ENCODE measurements at regions not wholly inside any gene's neighbourhood (a gene's known extent, or its start where the extent isn't known, plus 50 kb on each side); places are given as distances from the start of the nearest gene placed in this dataset.

DNA sequence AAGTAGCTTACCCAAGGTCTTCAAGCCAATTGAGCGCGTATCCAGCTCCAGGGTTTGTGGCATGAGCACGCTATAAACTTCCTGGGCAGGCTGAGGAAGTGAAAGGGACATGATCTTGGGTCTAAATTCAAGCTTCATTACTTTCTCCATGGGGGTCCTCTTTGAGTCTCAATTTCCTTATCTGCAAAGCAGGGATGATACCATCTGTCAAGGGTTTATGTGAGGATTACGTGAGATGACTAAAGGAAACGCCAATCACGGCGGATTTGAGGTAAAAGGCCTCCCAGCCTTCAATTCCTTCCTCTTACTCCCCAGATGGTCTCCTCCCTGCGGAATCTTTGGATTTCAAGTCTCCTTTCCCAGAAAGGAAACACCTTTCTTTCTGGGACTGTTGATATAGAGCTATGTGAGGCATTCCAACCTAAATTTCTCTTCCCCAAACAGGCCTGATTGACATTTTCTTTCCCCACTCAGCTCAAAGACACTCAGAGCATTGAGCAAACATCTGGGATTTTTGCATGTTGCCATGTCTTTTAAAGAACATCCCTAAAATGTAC, 474.4 kb downstream of the INSC start:
- DNase-seq = no peak

DNA sequence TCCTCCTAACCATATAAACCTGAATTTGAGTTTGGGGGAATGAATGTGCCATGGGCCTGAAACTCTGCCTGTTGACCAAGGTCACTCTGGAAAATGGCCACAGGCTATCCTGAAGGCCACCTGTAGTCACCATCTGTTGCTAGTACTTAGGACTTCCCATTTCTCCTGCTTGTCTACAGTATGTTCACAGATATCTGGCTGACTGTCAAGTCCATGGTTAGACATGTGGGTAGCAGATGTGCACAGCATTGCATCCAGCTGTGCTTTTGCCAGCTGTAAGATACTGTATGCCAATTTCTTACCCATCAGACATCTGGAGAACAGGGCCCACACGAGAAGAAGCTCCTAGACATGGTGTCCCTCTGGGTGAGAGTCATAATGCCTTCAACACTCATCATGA, 475.4 kb downstream of the INSC start:
- DNase-seq = no peak

DNA sequence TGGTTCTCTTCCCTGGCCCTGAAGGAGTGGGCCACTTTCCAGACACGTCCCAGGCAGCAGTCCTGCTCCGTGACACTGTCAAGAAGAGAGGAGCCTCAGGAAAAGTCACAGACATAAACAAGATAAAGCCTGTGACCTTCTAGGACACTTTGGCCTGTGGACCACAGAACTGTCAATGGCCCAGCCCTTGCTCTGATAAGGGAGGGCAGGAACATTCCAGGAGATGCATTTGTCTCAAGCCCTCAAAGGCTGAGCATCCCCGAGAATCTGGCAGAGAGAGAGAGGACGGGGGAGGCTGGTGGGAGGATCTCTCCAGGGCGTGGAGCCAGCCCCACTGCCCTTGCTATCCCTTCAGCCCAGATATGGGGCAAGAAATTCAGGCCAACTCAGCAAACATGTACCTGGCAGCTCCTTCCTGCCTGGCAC, 476.4 kb downstream of the INSC start:
- no peak for DNase-seq

DNA sequence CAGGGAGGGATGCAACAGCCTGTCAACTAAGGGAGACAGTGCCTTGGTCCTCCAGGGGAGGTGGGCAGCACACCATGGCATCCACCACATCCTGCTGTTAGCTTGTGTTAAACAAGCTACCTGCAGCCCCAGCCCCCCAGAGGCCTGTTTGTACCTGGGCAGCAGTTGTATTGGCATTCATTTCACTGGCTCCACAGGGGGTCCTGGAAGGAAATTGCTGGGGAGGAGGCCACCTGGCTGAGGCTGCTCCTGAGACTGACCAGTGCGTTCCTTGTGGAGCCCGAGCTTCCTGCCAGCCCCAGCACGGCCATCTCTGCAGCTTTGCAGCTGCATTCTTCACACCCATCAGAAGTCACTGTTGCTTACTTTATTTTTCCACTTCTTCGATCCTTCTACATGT, 479.9 kb downstream of the INSC start:
- no peak for DNase-seq

DNA sequence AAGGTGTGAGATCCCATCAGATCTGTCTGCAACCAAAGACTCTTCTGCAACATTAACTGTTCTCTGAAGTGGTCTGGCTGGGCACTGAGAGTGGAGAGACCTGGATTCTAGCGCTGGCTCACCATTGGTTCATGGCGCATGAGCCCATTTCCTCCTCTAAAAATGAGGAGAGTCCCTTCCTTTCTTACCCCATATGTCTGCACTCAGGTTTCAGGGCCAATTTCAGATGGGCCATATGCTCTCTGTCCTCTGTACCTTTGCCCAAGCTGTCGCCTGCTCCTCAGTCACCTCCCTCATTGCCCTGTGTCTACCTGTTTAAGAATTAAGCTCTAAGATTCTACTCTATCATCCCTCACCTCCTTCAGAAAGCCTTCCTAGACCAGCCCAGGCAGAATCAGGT, 484.7 kb downstream of the INSC start:
- no peak for DNase-seq

DNA sequence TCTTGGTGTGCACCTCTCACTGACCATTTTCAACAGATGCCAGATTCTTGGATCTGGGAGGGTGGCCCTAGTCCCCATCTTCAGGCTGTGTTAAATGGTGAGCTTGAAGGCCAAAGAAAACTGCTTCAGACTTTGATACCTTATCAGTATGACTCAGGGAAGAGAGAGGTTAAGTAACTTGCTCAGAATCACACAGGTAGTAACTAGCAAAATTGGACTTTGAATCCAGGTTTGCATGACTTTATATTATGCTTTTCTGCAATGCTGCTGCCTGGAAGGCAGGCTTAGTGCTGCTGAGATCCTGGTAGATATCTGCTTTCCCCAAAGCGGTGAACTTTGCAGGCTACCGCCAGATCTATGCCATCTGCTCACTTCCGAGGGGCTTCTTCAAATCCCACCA, 487.3 kb downstream of the INSC start:
- no peak for DNase-seq

DNA sequence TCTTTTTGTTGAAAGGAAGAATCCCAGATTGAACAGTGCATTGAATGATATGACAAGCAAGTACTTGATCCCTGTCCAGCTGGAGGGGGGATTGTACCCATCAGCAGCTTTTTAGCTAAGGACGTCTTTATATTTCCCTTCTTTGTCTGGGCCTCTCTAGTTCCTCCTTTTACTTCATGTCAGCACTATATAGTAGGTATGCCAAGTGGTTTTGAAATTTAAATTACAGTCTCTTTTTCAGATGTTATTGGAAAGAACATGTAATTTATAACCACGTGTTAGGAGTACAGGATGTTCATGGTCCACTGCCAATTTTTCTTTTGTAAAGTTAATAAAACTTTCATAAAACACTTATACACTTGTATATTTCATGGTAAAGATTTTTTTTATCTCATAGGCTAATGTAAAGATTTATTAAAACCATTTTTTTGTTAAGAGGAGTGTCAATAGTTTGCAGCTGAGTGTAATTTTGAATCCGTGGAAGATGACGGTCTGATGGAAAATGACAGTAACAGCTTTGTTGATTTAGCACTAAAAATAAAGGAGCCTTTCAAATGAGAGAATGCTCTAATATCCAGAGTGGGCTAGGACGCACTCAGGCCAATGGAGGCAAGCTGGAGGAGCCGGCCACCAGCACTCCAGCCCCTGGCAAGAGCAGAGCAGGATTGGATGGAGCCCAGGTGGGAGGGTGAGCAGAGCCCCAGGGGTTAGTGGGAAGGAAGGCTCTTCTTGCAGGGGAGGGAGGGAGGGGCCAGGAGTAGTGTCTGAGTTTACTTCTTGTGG, 488.3 kb downstream of the INSC start:
- no peak for DNase-seq

DNA sequence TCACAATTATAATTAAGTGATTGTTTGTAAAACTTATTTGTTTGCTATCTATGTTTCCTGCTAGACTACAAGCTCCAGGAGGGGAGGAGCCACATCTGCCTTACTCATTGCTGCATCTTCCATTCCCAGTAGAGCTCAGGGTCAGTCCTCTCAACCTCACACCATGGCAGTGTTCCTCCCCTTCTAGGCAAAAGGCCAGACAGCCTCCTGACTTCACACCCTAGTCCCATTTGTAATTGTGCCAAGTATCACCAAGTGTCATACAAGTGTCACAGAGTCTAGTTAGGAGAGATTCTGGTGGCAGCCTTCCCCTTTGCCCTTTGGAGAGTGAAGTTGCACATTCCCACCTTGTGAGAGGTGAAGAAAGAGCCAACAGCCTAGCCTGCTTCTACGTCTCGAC, 490.4 kb downstream of the INSC start:
- DNase-seq = no peak

DNA sequence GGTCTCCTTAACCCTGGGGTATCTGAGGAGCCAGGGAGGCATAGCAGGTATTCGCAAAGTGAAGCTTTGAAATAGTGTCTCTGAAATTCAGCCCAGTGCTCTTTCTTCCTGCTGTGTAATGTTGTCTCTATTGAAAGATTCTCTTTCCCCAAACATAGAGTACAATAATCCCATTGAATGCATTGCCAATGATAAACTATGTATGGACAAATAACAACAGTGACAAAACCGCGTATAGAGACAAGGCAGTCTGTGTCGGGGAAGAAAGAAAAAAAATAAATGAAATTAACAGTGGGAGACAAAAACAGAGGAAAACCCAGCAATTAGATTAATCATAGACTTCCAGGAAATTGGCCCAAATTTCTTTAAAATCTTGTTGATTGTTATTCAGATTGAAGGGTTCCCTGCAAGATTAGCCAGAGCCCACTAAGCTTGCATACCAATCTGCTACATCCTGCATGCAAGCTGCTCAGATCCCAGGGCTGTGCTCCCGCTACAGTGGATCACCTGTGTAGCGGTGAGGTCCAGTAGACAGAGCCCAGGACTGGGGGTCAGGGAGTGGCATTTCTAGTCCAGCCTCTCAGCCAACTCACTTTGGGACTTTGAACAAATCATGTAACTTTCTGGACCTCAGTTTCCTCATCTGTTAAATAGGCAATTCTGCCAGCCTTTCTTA, 492.8 kb downstream of the INSC start:
- DNase-seq = no peak

DNA sequence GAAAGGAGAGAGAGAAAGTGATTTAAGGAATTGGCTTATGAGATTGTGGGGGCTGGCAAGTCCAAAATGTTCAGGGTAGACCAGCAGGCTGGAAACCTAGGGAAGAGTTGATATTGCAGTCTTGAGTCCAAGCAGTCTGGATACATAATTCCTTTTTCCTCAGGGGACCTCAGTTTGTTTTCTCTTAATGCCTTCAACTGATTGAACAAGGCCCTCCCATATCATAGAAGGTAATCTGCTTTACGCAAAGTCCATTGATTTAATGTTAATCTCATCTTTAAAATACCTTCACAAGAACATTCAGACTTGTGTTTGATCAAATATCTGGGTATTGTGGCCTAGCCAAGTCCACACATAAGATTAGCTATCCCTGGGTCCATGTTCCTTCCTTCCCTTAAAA, 494.7 kb downstream of the INSC start:
- DNase-seq = no peak

DNA sequence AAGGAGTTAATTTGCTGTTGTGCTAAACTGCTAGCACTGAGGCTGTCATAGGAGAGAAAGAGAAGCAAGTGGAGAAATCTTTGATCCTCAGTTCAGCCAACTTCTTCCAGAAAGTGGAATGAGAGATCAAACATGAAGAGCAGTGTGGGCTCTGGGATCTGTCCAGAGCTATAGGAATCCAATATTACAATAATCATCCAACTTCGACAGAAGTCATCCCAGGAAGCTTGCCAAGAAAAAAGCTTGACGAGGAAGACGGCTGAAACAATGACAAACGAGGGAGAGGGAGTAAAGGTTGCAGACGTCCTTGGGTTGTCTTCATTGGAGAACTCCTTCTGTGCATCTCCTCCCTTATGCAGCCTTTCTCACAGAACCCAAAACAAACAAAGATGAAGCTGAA, 496.2 kb downstream of the INSC start:
- DNase-seq = no peak

DNA sequence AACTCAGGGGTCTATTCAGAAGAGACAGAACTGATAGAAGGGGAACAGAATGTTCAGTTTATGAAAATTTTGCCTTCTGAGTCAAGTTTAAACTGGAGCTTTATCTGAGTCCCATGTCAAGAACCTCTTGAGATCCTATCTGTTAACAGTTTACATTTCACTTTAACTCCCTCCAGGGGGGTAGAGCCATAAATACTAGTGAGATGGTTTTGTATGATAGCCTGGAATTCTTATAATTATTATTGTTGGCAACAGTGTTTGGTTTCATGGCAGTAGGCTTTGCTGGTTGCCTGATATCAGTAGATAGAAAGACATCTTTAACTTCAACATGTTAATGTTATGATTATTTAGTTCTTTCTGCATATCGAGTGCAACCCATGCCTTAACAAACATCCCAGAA, 498.5 kb downstream of the INSC start:
- DNase-seq = no peak

DNA sequence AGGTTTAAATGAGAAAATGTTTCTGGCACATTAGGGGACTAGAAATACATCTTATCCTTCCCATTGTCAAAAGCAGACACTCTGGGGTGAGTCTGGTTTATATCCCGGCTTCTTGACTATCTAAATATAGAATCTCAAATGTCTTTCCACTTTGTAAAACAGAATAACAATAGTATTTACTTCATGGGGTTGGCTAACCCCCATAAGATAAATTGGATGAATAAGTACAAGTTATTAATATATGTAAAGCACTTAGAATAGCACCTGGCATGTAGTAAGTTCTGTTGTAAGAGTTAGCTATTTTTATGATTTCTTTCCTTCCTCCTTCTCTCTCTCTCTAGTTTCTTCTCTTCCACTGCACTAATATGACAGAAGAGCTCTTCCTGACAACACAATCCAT, 499.1 kb downstream of the INSC start:
- no peak for DNase-seq

DNA sequence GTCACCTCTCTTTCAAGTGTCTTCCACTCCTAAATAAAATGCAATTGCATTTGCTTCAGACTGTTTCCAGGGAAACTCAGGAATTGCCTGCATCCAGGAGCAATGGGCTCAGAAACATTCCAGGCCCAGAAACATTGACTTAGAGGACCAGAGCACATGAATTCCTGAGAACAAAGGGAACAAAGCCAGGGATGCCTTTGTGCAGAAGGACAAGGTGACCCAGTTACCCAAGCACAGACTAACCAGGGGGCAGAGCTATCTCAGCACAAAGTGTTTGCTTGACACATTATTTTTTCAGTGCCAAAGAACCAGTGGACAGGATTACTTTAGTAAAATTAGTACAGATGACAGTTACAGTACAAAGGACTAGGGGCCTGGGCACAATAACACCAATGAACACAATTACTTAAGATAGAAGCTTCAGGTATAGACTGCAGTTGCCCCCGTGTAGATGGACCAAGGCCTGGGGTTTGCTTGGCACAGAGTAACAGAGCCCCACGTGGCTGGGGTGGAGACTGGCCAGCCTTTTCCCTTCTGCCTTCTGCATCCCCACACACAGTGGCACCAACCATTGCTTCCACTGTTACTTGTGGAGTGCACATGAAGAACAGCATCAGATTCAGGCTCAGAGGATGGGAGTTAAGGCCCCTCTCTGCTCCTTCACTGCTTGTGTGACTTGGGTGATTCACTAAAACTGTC, 500.8 kb downstream of the INSC start:
- DNase-seq = no peak

DNA sequence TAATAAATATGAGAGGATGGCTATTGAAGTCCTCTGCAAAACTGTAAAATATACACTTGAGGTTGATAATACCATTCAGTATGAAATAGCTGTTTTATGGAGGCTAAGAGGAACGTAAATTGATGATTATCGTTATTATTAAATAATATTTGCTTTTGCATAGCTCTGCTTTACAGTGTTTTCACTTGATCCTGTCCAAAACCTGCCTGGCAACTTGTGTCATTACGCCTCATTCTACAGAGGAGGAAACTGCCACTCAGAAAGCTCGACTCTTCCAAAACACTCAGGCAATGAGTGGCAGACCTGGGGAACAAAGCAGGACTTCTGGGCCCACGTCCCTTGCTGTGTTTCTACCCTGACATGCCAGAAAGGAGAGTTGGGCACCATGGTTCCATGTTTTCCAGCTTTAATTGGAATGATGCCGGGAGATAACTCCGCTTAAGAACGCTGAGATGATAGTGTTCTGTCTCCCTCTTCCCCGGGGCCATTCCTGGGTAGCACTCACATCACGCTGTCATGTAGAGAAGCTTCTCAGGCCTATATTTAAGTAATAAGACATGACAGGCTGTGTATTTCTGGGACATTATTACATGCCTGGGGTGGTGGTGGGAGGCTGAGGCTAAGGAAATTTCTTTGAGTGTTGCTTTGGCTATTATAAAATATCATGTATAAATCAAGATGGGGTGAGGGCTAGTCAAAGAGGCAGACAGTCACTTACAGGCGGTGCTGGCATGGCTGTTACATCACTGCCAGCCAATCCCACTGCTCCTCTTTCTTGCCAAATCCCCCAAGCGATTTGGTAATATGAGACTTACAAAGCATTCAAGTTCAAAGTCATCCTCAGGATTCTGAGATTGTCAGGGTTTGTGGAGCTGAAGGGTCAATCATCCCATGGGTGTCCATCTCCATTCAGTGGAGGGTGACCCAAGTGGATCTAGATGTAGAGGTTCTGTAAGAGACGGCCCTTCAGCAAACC, 501.7 kb downstream of the INSC start:
- no peak for DNase-seq

DNA sequence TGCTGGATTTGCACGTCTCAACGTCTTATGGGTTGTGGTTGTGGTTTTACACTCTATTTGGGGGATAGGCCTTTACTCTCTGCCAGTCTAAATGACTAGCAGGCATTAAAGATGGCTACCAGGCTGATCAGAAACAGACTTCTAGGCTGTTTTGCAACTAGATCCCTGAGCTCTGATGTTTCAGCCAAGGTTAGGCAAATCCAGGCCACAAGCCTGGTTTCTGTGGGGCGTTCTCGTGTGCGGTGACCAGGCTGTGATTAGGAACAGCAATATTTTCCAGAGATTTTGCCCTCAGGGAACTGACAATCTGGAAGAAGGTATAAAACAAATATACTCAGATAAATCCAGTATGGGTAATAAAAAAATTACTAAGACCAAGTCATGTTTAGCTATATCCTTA, 502.4 kb downstream of the INSC start:
- no peak for DNase-seq

DNA sequence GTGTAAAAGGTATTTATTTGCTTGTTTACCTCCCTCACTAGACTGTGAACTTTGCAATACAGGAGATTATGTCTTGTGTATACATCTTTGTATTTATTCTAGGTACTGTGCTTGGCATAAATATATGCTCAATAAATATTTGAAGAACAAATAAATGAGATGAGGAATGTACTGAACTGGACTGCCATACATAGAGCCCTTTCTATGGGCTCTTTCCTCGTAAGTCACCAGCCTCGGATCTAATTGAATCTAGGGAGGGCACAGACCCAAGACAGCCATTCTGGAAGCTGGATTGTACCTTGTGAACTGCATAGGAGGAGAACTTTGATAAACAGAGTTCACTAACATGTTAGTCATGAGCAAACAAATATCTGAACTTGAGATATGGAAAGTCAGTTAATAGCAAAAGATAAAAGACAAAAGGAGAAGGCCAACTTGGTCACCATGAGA, 503.9 kb downstream of the INSC start:
- no peak for DNase-seq

DNA sequence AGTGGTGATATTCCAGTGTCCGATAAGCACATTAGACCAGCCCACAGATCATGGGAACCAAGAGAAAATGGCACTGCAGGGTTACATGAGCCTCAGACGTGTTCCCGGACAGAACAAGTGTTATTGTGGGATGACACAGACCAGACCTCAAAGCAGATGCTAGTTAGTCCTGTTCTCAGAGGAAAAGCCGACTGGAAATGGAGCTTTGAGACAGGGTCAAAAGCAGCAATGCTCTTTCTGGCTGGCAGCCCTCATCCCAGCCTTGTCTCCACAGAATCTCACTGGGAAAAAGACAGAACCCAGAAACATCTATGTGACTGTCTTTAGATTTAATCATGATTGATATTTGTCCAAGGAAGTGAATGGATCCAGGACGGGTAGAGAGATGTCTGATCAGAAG, 506.8 kb downstream of the INSC start:
- DNase-seq = no peak

DNA sequence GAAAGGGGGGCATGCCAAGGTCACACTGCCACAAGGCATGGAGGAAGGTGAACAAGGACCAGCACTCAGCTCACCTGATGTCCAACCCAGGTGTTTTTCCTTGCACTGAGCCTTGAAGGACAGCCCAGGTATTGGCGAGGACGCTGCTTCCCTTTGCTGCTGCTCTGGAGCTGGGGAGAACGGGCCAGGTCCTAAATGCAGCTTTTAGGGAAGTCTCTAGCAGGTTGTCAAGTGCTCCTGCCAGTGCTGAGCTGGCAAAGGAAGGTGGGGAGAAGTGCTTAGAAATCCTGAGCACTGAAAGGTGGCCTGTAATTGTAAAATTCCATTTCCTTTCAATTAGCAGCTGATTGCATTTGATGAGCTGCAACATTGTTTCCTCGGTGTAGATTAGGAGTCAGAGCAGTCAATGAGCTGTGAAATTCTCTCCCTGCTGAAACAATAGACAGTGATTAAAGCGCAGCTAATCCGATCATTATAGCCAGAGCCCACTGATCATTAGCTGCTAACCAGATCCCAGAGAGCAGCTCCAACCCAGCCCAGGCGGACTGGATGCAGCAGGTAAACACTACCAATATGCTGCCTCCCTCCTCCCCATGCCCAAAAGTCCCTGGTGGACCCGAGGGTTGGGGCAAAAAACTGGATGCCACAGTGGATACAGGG, 507.6 kb downstream of the INSC start:
- DNase-seq = no peak

DNA sequence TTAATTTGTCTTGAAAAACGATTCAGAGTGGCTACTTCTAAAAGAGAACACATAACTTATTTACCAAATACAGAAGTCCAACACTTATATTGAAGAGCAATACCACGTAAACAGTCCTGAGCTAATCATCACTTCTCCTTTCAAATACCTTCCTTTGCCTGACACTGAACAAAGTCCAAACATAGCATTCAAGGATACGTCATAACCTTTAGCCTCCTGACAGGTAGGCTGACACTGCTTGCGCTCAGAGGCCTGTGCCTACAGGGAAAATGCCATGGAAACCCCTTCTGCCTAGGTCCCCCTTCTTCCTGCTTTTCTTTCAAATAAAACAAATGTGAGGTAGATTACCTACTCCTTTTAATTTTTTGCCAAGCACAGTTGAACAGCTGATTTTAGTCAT, 510.0 kb downstream of the INSC start:
- DNase-seq = no peak

DNA sequence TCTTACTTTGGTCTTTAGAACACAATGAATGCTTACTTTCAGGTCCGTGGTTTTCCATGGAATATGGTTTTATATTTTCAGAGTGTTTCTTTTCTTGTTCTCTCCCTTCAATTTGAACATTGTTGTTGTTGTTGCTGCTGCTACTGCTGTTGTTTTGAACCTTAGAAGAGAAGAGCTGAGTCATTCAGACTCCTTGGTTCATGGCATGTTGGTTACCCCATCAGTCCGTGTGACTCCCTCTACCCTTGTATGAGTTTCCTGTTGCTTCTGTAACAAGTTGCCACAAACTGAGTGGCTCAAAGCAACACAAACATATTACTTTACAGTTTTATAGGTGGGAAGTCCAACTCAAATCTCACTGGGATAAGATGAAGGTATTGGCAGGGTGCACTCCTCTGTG, 511.0 kb downstream of the INSC start:
- DNase-seq = no peak

DNA sequence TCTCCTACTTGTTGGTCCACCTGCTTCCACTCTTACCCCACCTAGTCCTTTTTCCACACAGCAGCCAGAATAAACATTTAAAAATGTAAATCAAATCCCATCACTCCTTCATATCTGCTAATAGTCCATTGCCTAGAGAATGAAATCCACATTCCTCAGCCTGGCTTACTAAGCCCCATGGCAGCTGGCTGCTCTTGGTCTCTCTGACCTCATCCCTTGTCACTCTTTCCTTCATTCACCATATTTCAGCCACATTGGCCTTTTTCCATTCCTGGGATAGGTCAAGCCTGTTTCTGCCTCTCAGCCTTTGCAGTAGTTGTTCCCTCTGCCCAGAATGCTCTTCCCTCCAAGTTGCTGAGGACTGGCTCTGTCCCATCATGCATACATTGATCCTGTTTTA, 512.8 kb downstream of the INSC start:
- DNase-seq = no peak
